Fibroblast of skin of abdomen (primary cell): ENCODE measurements at regions not wholly inside any gene's neighbourhood (a gene's known extent, or its start where the extent isn't known, plus 50 kb on each side); places are given as distances from the start of the nearest gene placed in this dataset.

Source experiments
- DNase-seq: peaks from one replicate; pipeline ENCODE4 v3.0.0-alpha.2; 2013

DNA sequence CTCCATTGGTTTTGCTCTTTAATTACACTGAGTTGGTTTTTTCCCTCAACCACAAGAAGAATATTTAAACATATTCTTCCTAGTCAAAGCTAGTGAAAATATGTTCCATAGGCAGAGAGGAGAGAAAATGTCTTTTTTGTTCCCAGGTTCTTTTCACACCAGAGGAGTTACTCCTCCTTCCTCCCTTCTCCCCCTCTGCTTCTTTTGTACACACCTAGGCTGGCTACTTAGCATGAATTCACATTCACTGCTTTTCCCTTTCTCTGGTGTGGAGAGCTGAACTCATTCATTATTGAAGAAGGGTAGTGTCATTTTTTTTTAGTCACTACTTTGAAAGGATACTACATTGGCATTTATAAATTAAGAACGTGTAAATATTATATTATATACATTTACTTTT is 56.6 kb upstream of the UGP2 start:
- DNase-seq, result no peak

DNA sequence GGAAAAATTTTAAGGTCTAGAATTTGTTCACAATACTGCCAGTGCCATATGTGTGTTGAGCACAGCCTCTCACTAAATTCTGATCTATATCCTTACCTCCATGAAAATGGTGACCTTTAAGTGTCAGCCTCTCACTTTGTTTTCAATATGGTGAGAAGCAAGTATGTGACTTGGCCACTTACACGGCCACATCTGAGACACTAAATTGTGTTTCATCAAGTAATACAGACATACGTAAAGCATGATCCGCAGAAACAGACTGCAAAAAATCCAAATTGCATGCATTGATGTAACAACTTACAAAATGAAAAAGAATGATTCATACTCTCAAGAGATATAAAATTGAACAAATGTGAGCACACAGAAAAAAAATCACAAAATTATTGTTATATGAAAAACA is 55.2 kb upstream of the UGP2 start:
- DNase-seq, result peak; percentile 33

DNA sequence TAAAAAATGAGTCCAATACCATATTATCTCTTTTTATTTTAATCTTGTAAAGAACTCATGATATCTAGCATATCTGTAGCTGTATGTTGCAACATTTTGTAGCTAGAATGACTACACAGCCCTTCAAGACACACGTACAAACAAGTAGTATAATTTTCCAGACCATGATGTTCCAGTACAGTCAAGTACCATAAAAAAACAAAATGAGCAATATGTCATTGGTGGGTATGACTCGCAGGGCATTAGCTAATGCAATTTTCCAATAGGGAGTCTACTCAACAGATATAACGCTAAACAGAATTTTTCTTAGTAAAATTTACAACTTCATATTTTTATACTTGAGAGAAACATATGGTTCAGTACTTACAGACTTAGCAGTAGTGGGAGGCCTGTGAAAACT is 53.6 kb upstream of the UGP2 start:
- DNase-seq, result peak; percentile 57

DNA sequence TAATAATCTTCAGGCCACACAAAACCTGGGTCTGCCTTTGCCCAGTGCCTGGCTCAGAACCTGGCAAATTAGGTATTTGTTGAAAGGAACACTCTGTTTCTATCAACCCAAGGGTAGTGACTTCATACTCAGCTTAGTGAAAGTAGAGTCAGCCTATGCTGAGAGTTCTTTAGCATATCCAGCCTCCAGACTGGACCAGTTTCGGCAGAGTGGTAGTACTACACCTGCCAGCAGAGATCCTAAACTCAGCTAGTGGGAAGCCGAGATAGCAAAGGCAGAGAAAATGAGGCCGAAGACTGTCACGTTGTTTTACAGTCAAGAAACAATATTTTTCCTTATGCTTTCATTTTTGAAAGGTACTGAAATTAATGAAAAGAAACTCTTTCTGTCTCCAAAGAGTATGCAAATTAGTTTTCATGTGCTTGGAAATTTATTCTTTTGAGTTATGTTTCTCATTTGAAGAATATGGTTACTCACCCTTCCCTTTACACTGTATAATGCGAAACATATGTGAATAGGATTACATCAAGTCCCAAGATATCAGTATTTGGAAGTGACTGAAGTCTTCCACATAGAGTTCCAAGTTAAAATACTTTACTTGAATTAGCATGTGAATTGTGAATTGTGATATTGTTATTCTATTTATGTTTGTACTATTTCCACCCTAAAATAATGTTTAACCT is 52.2 kb upstream of the UGP2 start:
- peak; percentile 77 for DNase-seq

DNA sequence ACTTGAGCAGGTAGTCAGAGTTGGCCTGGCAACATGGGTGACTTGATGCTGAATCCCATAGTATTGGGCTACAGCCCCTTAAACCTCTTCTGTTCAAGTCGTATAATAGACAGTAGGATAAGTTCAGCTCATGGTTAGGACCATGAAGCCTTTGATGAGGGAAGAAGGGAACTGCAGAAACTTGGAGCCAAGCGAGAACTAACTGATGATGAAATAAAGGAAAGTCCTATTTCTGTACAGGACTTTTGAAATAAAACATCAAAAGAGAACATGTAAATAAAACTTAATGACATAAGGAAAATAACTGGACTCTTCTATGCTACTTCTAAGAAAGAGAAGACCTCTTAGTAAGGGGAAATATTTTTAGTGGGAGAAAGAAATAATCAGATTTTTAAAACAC is 51.2 kb upstream of the UGP2 start:
- no peak for DNase-seq

DNA sequence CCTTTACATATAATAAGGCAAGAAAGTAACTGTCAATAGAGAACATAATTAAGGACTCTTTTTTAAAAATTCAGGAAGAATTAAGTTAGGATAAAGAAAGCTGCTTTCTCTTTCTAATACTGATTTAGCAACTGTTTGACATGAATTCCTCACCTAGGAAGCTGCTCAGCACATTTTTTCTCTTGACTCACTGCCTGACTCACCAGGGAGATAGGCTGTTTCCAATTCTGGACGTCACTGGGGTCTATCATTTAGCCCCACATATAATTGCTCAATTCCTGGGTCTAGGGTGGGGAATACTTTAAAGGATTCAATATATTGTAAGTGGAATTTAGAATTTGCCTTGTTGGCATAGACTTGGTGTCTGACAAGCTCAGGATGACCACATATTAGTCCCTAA is 50.8 kb upstream of the UGP2 start:
- peak; percentile 95 for DNase-seq

DNA sequence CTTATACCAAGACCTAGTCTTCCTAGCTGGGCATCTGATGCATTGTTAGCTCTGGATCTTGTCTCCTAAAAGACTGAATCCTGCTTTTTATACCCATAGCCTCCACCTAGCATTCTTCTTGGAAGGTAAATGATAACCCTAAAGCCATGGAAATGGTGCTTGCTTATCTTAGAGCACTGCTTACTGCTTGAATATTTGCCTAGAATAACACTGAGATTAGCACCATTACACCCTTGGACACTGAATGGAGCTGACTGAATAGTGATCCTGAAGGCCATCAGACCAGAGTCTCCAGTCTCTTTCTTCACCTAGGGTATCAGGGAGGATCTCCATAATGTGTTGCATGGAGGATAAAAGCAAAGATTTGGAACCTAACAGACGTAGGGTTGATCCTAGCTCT is 50.3 kb upstream of the UGP2 start:
- no peak for DNase-seq
